Renal cortical epithelial cell (primary cell): ENCODE measurements at regions not wholly inside any gene's neighbourhood (a gene's known extent, or its start where the extent isn't known, plus 50 kb on each side); places are given as distances from the start of the nearest gene placed in this dataset.

Source experiments
- DNase-seq: peaks from one replicate; pipeline ENCODE4 v3.0.0-alpha.2; 2011; ENCODE audit warnings: low read depth

- no peak for DNase-seq
These were observed 241.3 kb downstream of the RBFOX3 start for GRCh38 chr17:79369532-79369931.

- no peak for DNase-seq
These were observed 241.8 kb downstream of the RBFOX3 start for GRCh38 chr17:79369001-79369400.

GRCh38 chr17:79368521-79368920 lies 242.3 kb downstream of the RBFOX3 start:
- DNase-seq: no peak

GRCh38 chr17:79366988-79367571 lies 243.8 kb downstream of the RBFOX3 start:
- DNase-seq: no peak

- no peak for DNase-seq
These were observed 244.7 kb downstream of the RBFOX3 start for GRCh38 chr17:79365836-79366770.

GRCh38 chr17:79365351-79365750 lies 245.5 kb downstream of the RBFOX3 start:
- DNase-seq: no peak

GRCh38 chr17:79364315-79365094 lies 246.3 kb downstream of the RBFOX3 start:
- DNase-seq: no peak

- DNase-seq: no peak
These were observed 247.1 kb downstream of the RBFOX3 start for GRCh38 chr17:79363552-79364275.

- no peak for DNase-seq
These were observed 248.0 kb downstream of the RBFOX3 start for GRCh38 chr17:79362772-79363305.

GRCh38 chr17:79361873-79362771 lies 248.7 kb downstream of the RBFOX3 start:
- DNase-seq: no peak

- DNase-seq: no peak
These were observed 249.6 kb downstream of the RBFOX3 start for GRCh38 chr17:79361221-79361734.

- DNase-seq: no peak
These were observed 250.7 kb downstream of the RBFOX3 start for GRCh38 chr17:79360196-79360595.

GRCh38 chr17:79356839-79357447 lies 253.9 kb downstream of the RBFOX3 start:
- DNase-seq: no peak

- no peak for DNase-seq
These were observed 255.7 kb downstream of the RBFOX3 start for GRCh38 chr17:79355165-79355564.

GRCh38 chr17:79354173-79354820 lies 256.6 kb downstream of the RBFOX3 start:
- DNase-seq: no peak

- DNase-seq: no peak
These were observed 257.3 kb downstream of the RBFOX3 start for GRCh38 chr17:79353548-79353947.

GRCh38 chr17:79353016-79353415 lies 257.8 kb downstream of the RBFOX3 start:
- DNase-seq: no peak

- no peak for DNase-seq
These were observed 260.3 kb downstream of the RBFOX3 start for GRCh38 chr17:79350533-79350932.
